Liver (tissue), 8 donors: ENCODE measurements at regions not wholly inside any gene's neighbourhood (a gene's known extent, or its start where the extent isn't known, plus 50 kb on each side); places are given as distances from the start of the nearest gene placed in this dataset.

Source experiments
- DNase-seq: peaks from one replicate; pipeline ENCODE4 v3.0.0-alpha.2; 2017; ENCODE audit warnings: low spot score
- H3K27ac ChIP-seq, 2 donors: one replicate each; pipeline ENCODE4 v1.7.0; 2013; ENCODE audit warnings: inconsistent platforms in 2 of 2, low read length in 2 of 2, control low read depth in 1 of 2, low read depth in 1 of 2, mild to moderate bottlenecking in 1 of 2
- H3K27me3 ChIP-seq, 4 donors: one replicate each; pipeline versions ENCODE4 v1.6.1 to v1.7.0; 2013; ENCODE audit warnings: low read length in 3 of 4, inconsistent platforms in 1 of 4, mild to moderate bottlenecking in 1 of 4, moderate library complexity in 1 of 4; ENCODE audit not compliant: control insufficient read depth in 4 of 4, insufficient read depth in 4 of 4
- H3K36me3 ChIP-seq, 4 donors: one replicate each; pipeline versions ENCODE4 v1.6.1 to v1.7.0; 2013; ENCODE audit warnings: low read length in 3 of 4, mild to moderate bottlenecking in 3 of 4, low read depth in 1 of 4, moderate library complexity in 1 of 4; ENCODE audit not compliant: control insufficient read depth in 4 of 4, insufficient read depth in 3 of 4
- H3K4me1 ChIP-seq, 4 donors: one replicate each; pipeline versions ENCODE4 v1.6.1 to v1.7.0; 2013; ENCODE audit warnings: low read length in 3 of 4, mild to moderate bottlenecking in 3 of 4, moderate library complexity in 1 of 4; ENCODE audit not compliant: control insufficient read depth in 4 of 4, insufficient read depth in 4 of 4
- H3K4me3 ChIP-seq, 3 donors: one replicate each; pipeline versions ENCODE4 v1.6.1 to v1.7.0; 2013; ENCODE audit warnings: low read length in 3 of 3, control low read depth in 1 of 3, low read depth in 1 of 3, mild to moderate bottlenecking in 1 of 3
- H3K9ac ChIP-seq, 2 donors: one replicate each; pipeline ENCODE4 v1.7.0; 2013; ENCODE audit warnings: low read length in 2 of 2, mild to moderate bottlenecking in 2 of 2, moderate library complexity in 2 of 2, control low read depth in 1 of 2, low read depth in 1 of 2
- H3K9me3 ChIP-seq, 4 donors: one replicate each; pipeline versions ENCODE4 v1.6.1 to v1.7.0; 2013; ENCODE audit warnings: low read length in 3 of 4; ENCODE audit not compliant: control insufficient read depth in 4 of 4
- ATF3 ChIP-seq: IDR thresholded peaks from 2 replicates; pipeline ENCODE4 v1.6.1; 2016; ENCODE audit warnings: antibody characterized with exemption
- CTCF ChIP-seq: fragments of 150-350 bp; IDR thresholded peaks from 2 replicates; pipeline ENCODE4 v1.5.1; 2017; ENCODE audit warnings: improper control_type of control experiment, low read depth, low read length; ENCODE audit not compliant: missing input control
- EGR1 ChIP-seq, 2 donors: IDR thresholded peaks; 2 replicates each; pipeline ENCODE4 v1.6.1; 2016 to 2018; ENCODE audit warnings: antibody characterized with exemption in 2 of 2, low read depth in 2 of 2
- FOXA1 ChIP-seq: IDR thresholded peaks from 2 replicates; pipeline ENCODE4 v1.6.1; 2016; ENCODE audit warnings: antibody characterized with exemption
- FOXA2 ChIP-seq: IDR thresholded peaks from 2 replicates; pipeline ENCODE4 v1.6.1; 2016; ENCODE audit warnings: antibody characterized with exemption
- GABPA ChIP-seq, 2 donors: IDR thresholded peaks in 1 of 2; conservative IDR thresholded peaks in 1 of 2; 2 replicates each; pipeline ENCODE4 v1.6.1; 2016; ENCODE audit warnings: antibody characterized with exemption in 2 of 2, mild to moderate bottlenecking in 1 of 2, moderate library complexity in 1 of 2
- HNF4A ChIP-seq, 2 donors: conservative IDR thresholded peaks; 2 replicates each; pipeline ENCODE4 v1.6.1; 2016; ENCODE audit warnings: antibody characterized with exemption in 2 of 2, mild to moderate bottlenecking in 2 of 2
- HNF4G ChIP-seq: IDR thresholded peaks from 2 replicates; pipeline ENCODE4 v1.6.1; 2016; ENCODE audit warnings: antibody characterized with exemption
- JUND ChIP-seq, 2 donors: IDR thresholded peaks; 2 replicates each; pipeline ENCODE4 v1.6.1; 2016; ENCODE audit warnings: antibody characterized with exemption in 2 of 2
- MAX ChIP-seq: IDR thresholded peaks from 2 replicates; pipeline ENCODE4 v1.6.1; 2016; ENCODE audit warnings: antibody characterized with exemption
- NR2F2 ChIP-seq: IDR thresholded peaks from 2 replicates; pipeline ENCODE4 v1.6.1; 2016; ENCODE audit warnings: antibody characterized with exemption
- RAD21 ChIP-seq, 2 donors: IDR thresholded peaks; 2 replicates each; pipeline ENCODE4 v1.6.1; 2016; ENCODE audit warnings: antibody characterized with exemption in 2 of 2, mild to moderate bottlenecking in 2 of 2
- REST ChIP-seq: IDR thresholded peaks from 2 replicates; pipeline ENCODE4 v1.6.1; 2016; ENCODE audit warnings: antibody characterized with exemption, mild to moderate bottlenecking
- RXRA ChIP-seq, 2 donors: IDR thresholded peaks; 2 replicates each; pipeline ENCODE4 v1.6.1; 2017 to 2018; ENCODE audit warnings: antibody characterized with exemption in 2 of 2, mild to moderate bottlenecking in 1 of 2
- SP1 ChIP-seq: IDR thresholded peaks from 2 replicates; pipeline ENCODE4 v1.6.1; 2018; ENCODE audit warnings: antibody characterized with exemption, mild to moderate bottlenecking
- TAF1 ChIP-seq: conservative IDR thresholded peaks from 2 replicates; pipeline ENCODE4 v1.6.1; 2016; ENCODE audit warnings: antibody characterized with exemption, mild to moderate bottlenecking
- YY1 ChIP-seq: IDR thresholded peaks from 2 replicates; pipeline ENCODE4 v1.6.1; 2016; ENCODE audit warnings: antibody characterized with exemption, mild to moderate bottlenecking
- ZBTB33 ChIP-seq: IDR thresholded peaks from 2 replicates; pipeline ENCODE4 v1.6.1; 2016; ENCODE audit warnings: antibody characterized with exemption
- WGBS: extraction: QIAGEN DNeasy Blood & Tissue Kit; methylation state at CpG from one replicate; pipeline ENCODE4 v1.1.7; 2013; 5-methylcytosine and 5-hydroxymethylcytosine counted together
- donor health status: healthy.
- donor health status: healthy.
- donor health status: healthy.
- donor health status: healthy.
- donor health status: healthy.

GRCh38 chr4:136112116-136112515, 1420.2 kb downstream of the PCDH18 start:
- no peak overlapping the region for H3K27ac ChIP-seq
- TF ChIP-seq TAF1 = no peak

GRCh38 chr4:136106753-136107152, 1425.5 kb downstream of the PCDH18 start:
- Histone ChIP-seq H3K36me3 (no peaks in the 10 kb centered on the region), H3K9ac (no peak overlapping the region), H3K9me3 (no peaks in the 10 kb centered on the region), H3K27ac (no peak overlapping the region), H3K4me3 (no peak overlapping the region), H3K27me3 (no peaks in the 10 kb centered on the region), H3K4me1 (no peaks in the 10 kb centered on the region)
- no peak for TF ChIP-seq REST
- TF ChIP-seq HNF4G = no peak
- no peak for TF ChIP-seq RAD21 (IDR thresholded peaks at IDR 0.05)
- no peak for TF ChIP-seq SP1
- TF ChIP-seq ATF3 = no peak
- TF ChIP-seq FOXA1 = no peak
- no peak for TF ChIP-seq TAF1
- TF ChIP-seq CTCF = no peak
- no peak for TF ChIP-seq HNF4A (conservative IDR thresholded peaks at IDR 0.05)
- TF ChIP-seq GABPA (IDR thresholded peaks at IDR 0.05 in 1 of 2, conservative IDR thresholded peaks at IDR 0.05 in 1 of 2) = no peak
- TF ChIP-seq YY1 = no peak
- TF ChIP-seq ZBTB33 = no peak
- no peak for TF ChIP-seq NR2F2
- no peak for TF ChIP-seq RXRA (IDR thresholded peaks at IDR 0.05)
- no peak for TF ChIP-seq EGR1 (IDR thresholded peaks at IDR 0.05; ENCODE audit: low read depth in 2 of 2)
- TF ChIP-seq MAX = no peak
- TF ChIP-seq FOXA2 = no peak
- no peak for TF ChIP-seq JUND (IDR thresholded peaks at IDR 0.05)
- 16% methylated on average over 1 of the region's 1 CpG for WGBS
- no peak for DNase-seq

More at GRCh38 chr4:136112116-136112515, 1420.2 kb downstream of the PCDH18 start:
- no peaks in the 10 kb centered on the region for H3K9me3 ChIP-seq
- H3K27me3 ChIP-seq = no peaks in the 10 kb centered on the region
- DNase-seq = no peak
- no peaks in the 10 kb centered on the region for H3K36me3 ChIP-seq
- H3K4me1 ChIP-seq = no peaks in the 10 kb centered on the region
- H3K4me3 ChIP-seq = no peak overlapping the region
- WGBS = 34% methylated on average over 1 of the region's 1 CpG
- no peak overlapping the region for H3K9ac ChIP-seq
